Activated CD4-positive, alpha-beta T cell treated with anti-CD3 and anti-CD28 coated beads for 36 hours (primary cell): ENCODE measurements at regions not wholly inside any gene's neighbourhood (a gene's known extent, or its start where the extent isn't known, plus 50 kb on each side); places are given as distances from the start of the nearest gene placed in this dataset.
"Not testable (repeated sequence)": the region's sequence is repeated elsewhere in the genome, so short reads cannot be mapped to it uniquely, and the experiment has no call there.

Experiments used
- ATAC-seq: fragments of 200-7000 bp; cut with Tn5 transposase; one replicate; pipeline ENCODE4 v1.10.0; 2021; ENCODE audit warnings: mild to moderate bottlenecking, moderate library complexity
- CTCF ChIA-PET: fragments of 350-600 bp; sonication (Branson Sonifier 250); formaldehyde crosslinking; loops from one replicate; lab custom pipeline; 2021; ENCODE audit warnings: antibody characterized with exemption; lab: Charles Lee
- POLR2A ChIA-PET: fragments of 350-600 bp; sonication (Branson Sonifier 250); formaldehyde crosslinking; loops from one replicate; lab custom pipeline; 2021; ENCODE audit warnings: antibody characterized with exemption, inconsistent platforms; lab: Charles Lee
- DNase-seq: peaks from one replicate; pipeline ENCODE4 v3.0.0-alpha.2; 2020
- H3K27ac Mint-ChIP-seq: one replicate; pipeline ENCODE4 v1.8.0; 2021; ENCODE audit warnings: mixed read lengths
- H3K27me3 Mint-ChIP-seq: one replicate; pipeline ENCODE4 v1.8.0; 2021; ENCODE audit warnings: mixed read lengths
- H3K36me3 Mint-ChIP-seq: one replicate; pipeline ENCODE4 v1.8.0; 2021; ENCODE audit warnings: low read depth, mixed read lengths
- H3K4me1 Mint-ChIP-seq: one replicate; pipeline ENCODE4 v1.8.0; 2021; ENCODE audit warnings: mixed read lengths
- H3K4me3 Mint-ChIP-seq: one replicate; pipeline ENCODE4 v1.8.0; 2021; ENCODE audit warnings: mild to moderate bottlenecking, moderate library complexity, mixed read lengths
- H3K9me3 Mint-ChIP-seq: one replicate; pipeline ENCODE4 v1.8.0; 2021; ENCODE audit warnings: low read depth, mixed read lengths
- intact Hi-C, 2 experiments: fragments of 100-400 bp; cut with DNase I in 1 of 2; cut with micrococcal nuclease in 1 of 2; formaldehyde crosslinking; loops; one replicate each; pipeline versions ENCODE4 v1.14.2 to v1.15.1; 2022 to 2024; cut with DNase I, micrococcal nuclease

- H3K36me3 Mint-ChIP-seq: no peaks in the 10 kb centered on the region
- H3K4me1 Mint-ChIP-seq: no peaks in the 10 kb centered on the region
- no peaks in the 10 kb centered on the region for H3K9me3 Mint-ChIP-seq
- H3K27me3 Mint-ChIP-seq: peaks cover 15% of the 10 kb centered on the region
- no peak overlapping the region for H3K4me3 Mint-ChIP-seq
- no peak for DNase-seq
- ChIA-PET POLR2A (no interaction called here), CTCF (no interaction called here)
- intact Hi-C loops: no loop called here
- ATAC-seq: no peak
- no peak overlapping the region for H3K27ac Mint-ChIP-seq
These were observed 78.2 kb upstream of the C4orf54 start for GRCh38 chr4:99735822-99736221.

GRCh38 chr4:99734583-99735322, 77.1 kb upstream of the C4orf54 start:
- intact Hi-C loops: no loop called here
- DNase-seq (no peak), ATAC-seq (no peak)
- Mint-ChIP-seq H3K27me3 (peaks cover 7% of the 10 kb centered on the region), H3K36me3 (no peaks in the 10 kb centered on the region), H3K9me3 (no peaks in the 10 kb centered on the region), H3K4me3 (no peak overlapping the region), H3K27ac (no peak overlapping the region), H3K4me1 (no peaks in the 10 kb centered on the region)
- ChIA-PET CTCF (interaction anchor here (0.6 kb wide), 1 partner anchor 184 kb away, joined by 4 read pairs; no protein-coding TSS in a partner anchor), POLR2A (no interaction called here)

- H3K9me3 Mint-ChIP-seq, DNase-seq, POLR2A ChIA-PET, H3K27me3 Mint-ChIP-seq, H3K4me3 Mint-ChIP-seq, CTCF ChIA-PET, H3K27ac Mint-ChIP-seq, H3K4me1 Mint-ChIP-seq, ATAC-seq, intact Hi-C loops, H3K36me3 Mint-ChIP-seq: not testable (repeated sequence)
These were observed 75.8 kb upstream of the C4orf54 start for GRCh38 chr4:99733455-99733854.

DNA sequence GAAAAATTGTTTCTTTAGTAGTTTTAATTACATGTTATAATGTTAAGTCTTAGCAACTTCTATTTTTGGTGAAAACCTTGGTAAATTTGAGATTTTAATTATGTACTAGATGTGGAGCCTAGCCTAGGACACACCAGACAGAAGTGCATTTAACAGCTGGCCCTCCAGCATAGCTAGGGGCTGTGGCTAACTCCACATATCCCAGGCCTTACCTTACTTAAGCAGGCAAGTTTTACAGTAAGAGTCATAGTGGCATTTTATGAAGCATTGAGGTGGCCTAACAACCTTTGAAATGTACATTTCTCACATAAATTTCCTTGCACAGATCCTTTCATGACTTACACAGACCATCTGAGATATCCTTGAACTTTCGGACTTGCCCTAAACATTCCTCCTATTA, 71.6 kb upstream of the C4orf54 start:
- intact Hi-C loops: no loop called here
- Mint-ChIP-seq H3K27ac (no peak overlapping the region), H3K4me3 (no peak overlapping the region), H3K36me3 (no peaks in the 10 kb centered on the region), H3K27me3 (no peaks in the 10 kb centered on the region), H3K9me3 (no peaks in the 10 kb centered on the region), H3K4me1 (no peaks in the 10 kb centered on the region)
- DNase-seq (no peak), ATAC-seq (no peak)
- ChIA-PET CTCF (no interaction called here), POLR2A (no interaction called here)

DNA sequence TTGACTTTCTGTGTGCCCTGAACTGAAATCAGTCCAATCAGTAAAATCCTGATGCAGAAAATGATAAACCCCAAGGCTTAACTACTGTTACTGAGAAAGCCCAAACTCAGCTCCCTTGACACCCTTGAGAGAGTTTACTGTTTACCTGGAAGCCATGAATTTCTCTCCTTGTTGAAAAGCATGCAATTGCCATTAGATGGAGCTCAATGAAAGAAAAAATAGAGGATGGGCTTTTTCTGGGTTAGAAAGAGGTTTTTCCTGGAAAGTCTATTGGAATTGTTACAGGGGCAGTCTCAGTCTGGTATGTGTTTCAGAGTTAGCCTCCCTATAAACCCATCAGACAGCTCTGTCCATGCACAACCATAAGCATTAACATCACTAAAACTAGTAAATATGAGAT, 66.4 kb upstream of the C4orf54 start:
- H3K27me3 Mint-ChIP-seq: peaks cover 4% of the 10 kb centered on the region
- H3K4me1 Mint-ChIP-seq: no peaks in the 10 kb centered on the region
- H3K9me3 Mint-ChIP-seq: no peaks in the 10 kb centered on the region
- H3K4me3 Mint-ChIP-seq: no peak overlapping the region
- CTCF ChIA-PET: interaction anchor here (0.8 to 2.5 kb wide), 3 partner anchors 13 to 84 kb away, joined by 3 to 12 read pairs (median 5); no protein-coding TSS in a partner anchor
- no peaks in the 10 kb centered on the region for H3K36me3 Mint-ChIP-seq
- DNase-seq (no peak), ATAC-seq (no peak)
- intact Hi-C loops: loop anchor here in 1 of 2 experiments (5.0 kb wide), 1 partner anchor 83 kb away; no protein-coding TSS in a partner anchor
- POLR2A ChIA-PET: no interaction called here
- no peak overlapping the region for H3K27ac Mint-ChIP-seq

GRCh38 chr4:99723612-99724011, 66.0 kb upstream of the C4orf54 start:
- POLR2A ChIA-PET: no interaction called here
- Mint-ChIP-seq H3K27me3 (peaks cover 4% of the 10 kb centered on the region), H3K27ac (no peak overlapping the region), H3K9me3 (no peaks in the 10 kb centered on the region), H3K4me1 (no peaks in the 10 kb centered on the region), H3K4me3 (no peak overlapping the region), H3K36me3 (no peaks in the 10 kb centered on the region)
- DNase-seq: peak; percentile 55
- CTCF ChIA-PET: interaction anchor here (1.5 to 2.5 kb wide), 2 partner anchors 15 to 85 kb away, joined by 5 to 12 read pairs; no protein-coding TSS in a partner anchor
- intact Hi-C loops: loop anchor here in 1 of 2 experiments (5.0 kb wide), 1 partner anchor 84 kb away; no protein-coding TSS in a partner anchor
- ATAC-seq: peak; percentile 97

GRCh38 chr4:99722725-99723124, 65.1 kb upstream of the C4orf54 start:
- no peak for ATAC-seq
- Mint-ChIP-seq H3K9me3 (no peaks in the 10 kb centered on the region), H3K36me3 (no peaks in the 10 kb centered on the region), H3K27me3 (peaks cover 7% of the 10 kb centered on the region), H3K4me1 (no peaks in the 10 kb centered on the region), H3K4me3 (no peak overlapping the region), H3K27ac (no peak overlapping the region)
- no peak for DNase-seq
- ChIA-PET CTCF (interaction anchor here (1.4 kb wide), 1 partner anchor 85 kb away, joined by 6 read pairs; no protein-coding TSS in a partner anchor), POLR2A (no interaction called here)
- intact Hi-C loops: loop anchor here in 1 of 2 experiments (5.0 kb wide), 1 partner anchor 85 kb away; no protein-coding TSS in a partner anchor

DNA sequence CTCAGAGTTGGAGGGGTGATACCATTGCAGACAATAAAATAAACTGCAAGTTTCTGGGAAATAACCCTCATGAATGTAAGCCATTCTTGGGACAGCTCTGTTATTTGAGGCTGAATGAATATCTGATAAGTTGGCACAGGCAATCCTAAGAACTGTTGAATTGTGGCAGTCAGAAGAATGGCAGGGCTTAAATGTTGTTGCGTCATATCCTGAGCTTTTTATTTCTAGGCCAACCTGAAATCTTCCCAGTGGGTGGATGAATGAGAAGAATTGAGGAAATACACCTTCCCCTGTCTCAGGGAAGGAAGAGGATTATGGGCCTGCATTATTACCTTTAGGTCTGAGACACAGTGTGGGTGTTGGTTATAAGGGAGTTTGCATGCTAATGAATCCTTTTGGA, 64.4 kb upstream of the C4orf54 start:
- H3K36me3 Mint-ChIP-seq: no peaks in the 10 kb centered on the region
- no peak overlapping the region for H3K27ac Mint-ChIP-seq
- no peaks in the 10 kb centered on the region for H3K4me1 Mint-ChIP-seq
- ATAC-seq (no peak), DNase-seq (no peak)
- intact Hi-C loops: loop anchor here in 1 of 2 experiments (5.0 kb wide), 1 partner anchor 85 kb away; no protein-coding TSS in a partner anchor
- no peak overlapping the region for H3K4me3 Mint-ChIP-seq
- H3K9me3 Mint-ChIP-seq: no peaks in the 10 kb centered on the region
- ChIA-PET POLR2A (no interaction called here), CTCF (interaction anchor here (1.0 to 1.4 kb wide), 2 partner anchors 86 to 163 kb away, joined by 3 to 6 read pairs; no protein-coding TSS in a partner anchor)
- H3K27me3 Mint-ChIP-seq: peaks cover 7% of the 10 kb centered on the region

GRCh38 chr4:99720206-99720605, 62.6 kb upstream of the C4orf54 start:
- H3K4me1 Mint-ChIP-seq: no peaks in the 10 kb centered on the region
- no peak overlapping the region for H3K27ac Mint-ChIP-seq
- ChIA-PET CTCF (no interaction called here), POLR2A (no interaction called here)
- H3K27me3 Mint-ChIP-seq: peaks cover 8% of the 10 kb centered on the region
- no peak overlapping the region for H3K4me3 Mint-ChIP-seq
- no peak for ATAC-seq
- intact Hi-C loops: loop anchor here in 1 of 2 experiments (5.0 kb wide), 1 partner anchor 87 kb away; no protein-coding TSS in a partner anchor
- no peaks in the 10 kb centered on the region for H3K9me3 Mint-ChIP-seq
- H3K36me3 Mint-ChIP-seq: no peaks in the 10 kb centered on the region
- no peak for DNase-seq

DNA sequence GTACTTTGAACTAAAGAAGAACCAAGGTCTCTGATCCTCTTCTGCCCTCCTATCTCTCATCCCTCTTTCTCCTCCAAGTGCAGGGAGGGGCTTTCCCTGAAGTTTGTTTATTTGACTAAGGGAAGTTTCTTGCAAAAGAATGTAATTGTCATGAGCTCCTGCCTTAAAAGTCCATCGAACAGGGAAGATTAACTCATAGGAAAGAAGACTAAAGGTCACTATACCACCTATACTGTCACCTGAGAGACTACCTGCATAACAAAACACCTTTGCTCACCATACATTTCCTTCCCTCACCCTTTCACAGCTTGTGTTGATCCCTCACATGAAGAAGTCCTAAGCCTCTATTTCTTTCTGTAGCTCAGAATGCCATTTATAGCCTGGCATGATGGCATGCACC, 59.4 kb upstream of the C4orf54 start:
- Mint-ChIP-seq H3K27me3 (peaks cover 12% of the 10 kb centered on the region), H3K4me3 (no peak overlapping the region), H3K36me3 (no peaks in the 10 kb centered on the region), H3K27ac (no peak overlapping the region), H3K9me3 (no peaks in the 10 kb centered on the region), H3K4me1 (no peaks in the 10 kb centered on the region)
- DNase-seq: no peak
- POLR2A ChIA-PET: interaction anchor here (0.6 kb wide), 1 partner anchor 93 kb away, joined by 5 read pairs; no protein-coding TSS in a partner anchor
- CTCF ChIA-PET: interaction anchor here (0.5 to 2.1 kb wide), 3 partner anchors 10 to 1960 kb away, joined by 3 to 7 read pairs (median 5); no protein-coding TSS in a partner anchor
- intact Hi-C loops: no loop called here
- no peak for ATAC-seq

DNA sequence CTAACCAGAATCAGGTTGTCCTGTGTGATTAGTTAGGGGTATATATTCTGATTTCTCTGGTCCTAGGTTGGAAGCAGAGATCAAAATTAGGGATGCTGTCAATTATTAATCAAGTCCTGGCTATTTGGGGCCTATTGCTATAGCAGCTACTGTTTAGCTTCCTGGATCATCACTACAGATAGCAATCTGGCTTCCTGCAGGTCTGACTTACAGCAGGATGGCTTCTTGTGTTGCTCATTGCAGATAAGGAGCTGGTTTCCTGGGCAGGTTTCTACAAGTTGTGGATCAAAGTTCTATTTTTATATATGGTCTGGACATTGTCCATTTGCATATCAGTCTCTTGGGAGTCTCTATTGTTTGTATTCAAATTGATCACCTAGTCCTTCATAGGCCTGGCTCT, 57.7 kb upstream of the C4orf54 start:
- DNase-seq: no peak
- peaks cover 13% of the 10 kb centered on the region for H3K4me1 Mint-ChIP-seq
- ChIA-PET CTCF (interaction anchor here (1.1 kb wide), 1 partner anchor 93 kb away, joined by 3 read pairs; no protein-coding TSS in a partner anchor), POLR2A (no interaction called here)
- intact Hi-C loops: no loop called here
- no peak overlapping the region for H3K4me3 Mint-ChIP-seq
- ATAC-seq: no peak
- peaks cover 16% of the 10 kb centered on the region for H3K27me3 Mint-ChIP-seq
- no peak overlapping the region for H3K27ac Mint-ChIP-seq
- H3K36me3 Mint-ChIP-seq: no peaks in the 10 kb centered on the region
- no peaks in the 10 kb centered on the region for H3K9me3 Mint-ChIP-seq
